KBM-7 (cell line): ENCODE measurements at regions not wholly inside any gene's neighbourhood (a gene's known extent, or its start where the extent isn't known, plus 50 kb on each side); places are given as distances from the start of the nearest gene placed in this dataset.

Source experiments
- DNase-seq: peaks from one replicate; pipeline ENCODE4 v3.0.0-alpha.2; 2015
- in situ Hi-C: fragments of 300-500 bp; cut with MboI; formaldehyde crosslinking; loops from 2 replicates; pipeline ENCODE4 v1.14.3; 2020; ENCODE audit warnings: low sequenced_read_pairs, low pct_unique_long_range_greater_than_20kb, mixed read lengths

DNA sequence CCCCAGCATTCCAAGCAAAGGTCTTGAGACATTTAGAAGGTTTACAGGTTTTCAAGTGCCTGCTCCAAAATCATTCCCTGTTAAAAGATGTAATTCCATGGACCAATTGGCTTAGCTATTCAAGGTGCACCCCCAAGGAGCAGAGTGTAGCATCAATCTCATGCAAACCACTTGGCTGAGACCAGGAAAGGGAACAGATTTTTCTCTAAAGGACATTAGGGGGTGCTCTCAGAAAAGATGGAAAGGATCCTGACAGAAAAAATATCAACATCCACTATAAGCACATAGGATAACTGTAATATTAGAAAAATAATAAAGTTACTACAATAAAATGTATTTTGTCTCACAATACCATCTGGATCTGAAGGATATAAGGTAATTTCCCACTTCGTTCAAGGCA, 328.0 kb upstream of the CDIN1 start:
- DNase-seq, result no peak
- in situ Hi-C loops, result no loop called here

- no peak for DNase-seq
- in situ Hi-C loops, result no loop called here
These were observed 327.2 kb upstream of the CDIN1 start for GRCh38 chr15:36252146-36252711.

DNA sequence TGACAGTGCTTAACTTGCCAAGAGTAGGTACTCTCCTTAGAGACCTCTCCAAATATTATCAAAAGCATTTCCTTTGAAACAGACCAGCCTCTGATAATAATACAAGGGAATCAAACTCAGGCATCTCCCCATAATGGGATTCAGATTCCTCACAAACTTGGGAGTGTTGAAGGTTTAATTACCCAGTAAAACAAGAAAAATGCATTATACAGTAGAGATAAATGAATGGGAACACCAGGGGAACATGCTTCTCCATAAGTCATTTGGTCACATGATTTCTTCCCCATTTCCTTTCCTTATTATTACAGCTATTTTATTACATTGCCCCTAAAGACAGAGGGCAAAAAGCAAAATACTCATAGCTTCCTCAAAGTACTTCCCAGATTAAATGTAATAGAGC, 325.0 kb upstream of the CDIN1 start:
- in situ Hi-C loops, result no loop called here
- no peak for DNase-seq

- in situ Hi-C loops, result no loop called here
- DNase-seq, result no peak
These were observed 323.0 kb upstream of the CDIN1 start for GRCh38 chr15:36256404-36256807.

DNA sequence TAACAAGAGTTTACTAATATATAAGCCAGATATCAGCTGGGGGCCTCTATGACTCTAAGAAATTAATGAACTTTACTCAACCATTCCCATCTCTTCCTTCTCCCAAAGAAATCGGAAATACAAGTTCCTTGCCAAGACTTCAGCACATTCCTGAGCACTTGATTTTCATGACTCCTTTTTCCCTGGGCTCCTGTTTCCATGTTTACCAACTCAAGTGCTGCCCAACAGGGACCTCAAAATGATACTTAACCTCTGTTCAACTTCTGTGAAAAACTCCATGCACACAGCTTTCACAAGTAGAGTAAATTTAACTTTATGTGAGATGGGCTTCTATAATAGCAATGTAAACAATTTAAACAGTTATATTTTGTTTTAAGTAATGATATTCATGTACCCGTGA, 315.8 kb upstream of the CDIN1 start:
- DNase-seq, result no peak
- in situ Hi-C loops, result no loop called here

GRCh38 chr15:36265422-36265821, 314.0 kb upstream of the CDIN1 start:
- DNase-seq, result no peak
- in situ Hi-C loops, result no loop called here

- no peak for DNase-seq
- in situ Hi-C loops, result no loop called here
These were observed 308.4 kb upstream of the CDIN1 start for GRCh38 chr15:36271048-36271447.

- in situ Hi-C loops, result no loop called here
- DNase-seq, result no peak
These were observed 303.8 kb upstream of the CDIN1 start for GRCh38 chr15:36275656-36276055.

- peak; percentile 3 for DNase-seq
- in situ Hi-C loops, result no loop called here
These were observed 301.2 kb upstream of the CDIN1 start for GRCh38 chr15:36278219-36278618.

DNA sequence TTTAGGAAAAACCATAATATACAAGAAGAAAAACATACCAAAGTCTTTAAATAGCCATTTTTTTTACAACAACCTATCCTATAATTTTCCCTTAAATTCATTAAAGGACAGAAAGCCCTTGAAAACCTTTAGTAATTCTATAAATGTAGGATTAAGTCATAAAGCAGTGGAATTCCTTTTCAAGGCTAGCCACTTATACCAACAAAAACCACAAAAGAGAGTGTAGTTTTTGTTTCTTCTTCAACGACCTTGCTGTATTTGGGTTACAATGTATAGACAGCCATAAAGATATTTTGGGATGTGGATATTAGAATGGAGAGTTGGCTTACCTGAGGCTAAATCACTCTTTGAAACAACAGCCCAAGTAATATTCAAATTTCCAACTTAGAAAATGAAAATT, 296.6 kb upstream of the CDIN1 start:
- in situ Hi-C loops, result no loop called here
- DNase-seq, result no peak

GRCh38 chr15:36284911-36285310, 294.5 kb upstream of the CDIN1 start:
- in situ Hi-C loops, result no loop called here
- DNase-seq, result no peak

GRCh38 chr15:36291501-36291900, 287.9 kb upstream of the CDIN1 start:
- in situ Hi-C loops, result no loop called here
- no peak for DNase-seq

DNA sequence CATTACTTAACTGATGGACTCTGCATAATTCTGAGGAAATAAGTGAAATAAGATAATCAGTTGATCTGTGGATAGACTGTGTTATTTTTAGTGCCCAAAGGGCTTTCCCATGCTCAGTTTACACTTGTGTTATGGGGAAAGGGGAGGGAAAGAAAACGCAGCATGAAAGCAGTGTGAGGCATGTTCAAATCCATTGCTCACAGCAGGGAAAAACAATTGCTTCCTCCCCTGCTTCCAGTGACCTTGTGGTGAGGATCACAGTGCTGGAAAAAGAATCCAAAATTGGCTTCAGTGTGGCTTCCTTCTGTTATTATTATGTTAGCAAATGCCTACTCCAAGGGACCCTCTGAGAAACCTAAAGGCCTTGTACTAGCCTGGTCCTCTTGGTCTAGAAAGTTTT, 285.1 kb upstream of the CDIN1 start:
- in situ Hi-C loops, result no loop called here
- DNase-seq, result no peak

DNA sequence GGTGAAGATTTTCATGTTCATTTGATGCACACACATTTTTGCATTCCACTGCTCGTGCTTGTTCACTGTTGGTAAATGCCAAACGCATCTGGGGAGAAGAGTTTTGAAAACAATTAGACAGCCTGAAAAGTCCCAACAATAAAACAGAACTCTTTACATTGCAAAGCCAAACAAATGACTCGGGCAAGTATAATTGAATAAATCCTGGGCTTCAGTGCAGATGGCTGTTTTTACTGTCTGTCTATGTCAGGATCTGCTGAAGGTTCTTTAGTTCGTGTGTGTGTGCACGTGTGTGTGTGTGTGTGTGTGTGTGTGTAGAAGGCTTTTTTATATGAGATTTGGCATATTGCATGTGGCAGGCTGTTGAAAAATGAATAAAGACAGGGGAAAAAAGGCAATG, 277.5 kb upstream of the CDIN1 start:
- in situ Hi-C loops, result no loop called here
- no peak for DNase-seq

DNA sequence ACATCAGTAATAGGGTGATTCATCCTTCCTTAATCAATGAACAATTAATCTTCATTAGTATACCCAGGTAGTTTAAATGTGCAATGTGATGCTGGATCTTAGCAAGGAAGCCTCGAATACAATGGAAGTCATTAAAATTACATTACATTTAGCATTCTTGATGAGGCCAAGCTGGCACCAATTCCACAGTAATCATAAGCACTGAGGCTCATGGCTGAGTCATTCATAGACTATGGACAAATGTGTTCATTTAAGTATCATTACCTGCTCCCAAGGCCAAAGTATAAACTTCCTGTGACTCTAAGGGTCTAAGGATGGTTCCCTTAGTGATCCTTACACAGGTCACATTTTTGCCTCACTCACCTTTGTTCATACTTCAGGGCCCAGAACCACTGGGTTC, 266.4 kb upstream of the CDIN1 start:
- in situ Hi-C loops, result no loop called here
- DNase-seq, result no peak

DNA sequence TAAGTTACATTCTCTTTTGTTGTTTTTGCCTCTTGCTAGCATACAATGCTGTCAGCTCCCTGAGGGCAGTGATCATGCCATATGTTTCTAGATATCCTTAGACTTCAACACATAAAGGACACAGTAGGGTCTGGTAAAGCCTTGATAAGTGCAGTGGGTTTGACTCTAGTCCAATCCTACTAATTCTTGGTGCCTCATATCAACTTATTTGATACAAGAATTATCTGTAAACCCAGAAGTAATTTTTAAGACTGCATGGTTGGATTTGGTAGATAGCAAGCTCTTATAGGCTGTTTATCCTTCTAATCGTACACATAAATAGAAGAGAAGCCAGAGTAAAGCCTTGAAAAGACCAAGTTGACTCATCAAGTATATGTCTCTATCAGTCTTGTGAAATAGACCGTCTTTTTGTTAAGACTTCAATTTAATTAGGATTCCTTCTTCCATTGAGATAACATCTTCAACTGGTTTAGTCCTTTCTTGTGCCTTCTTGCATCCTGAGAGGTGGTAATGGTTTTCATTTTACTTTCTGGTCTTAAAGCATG, 265.6 kb upstream of the CDIN1 start:
- no peak for DNase-seq
- in situ Hi-C loops, result no loop called here

GRCh38 chr15:36315649-36316048, 263.8 kb upstream of the CDIN1 start:
- in situ Hi-C loops, result no loop called here
- no peak for DNase-seq

GRCh38 chr15:36323615-36324014, 255.8 kb upstream of the CDIN1 start:
- no peak for DNase-seq
- in situ Hi-C loops, result no loop called here

DNA sequence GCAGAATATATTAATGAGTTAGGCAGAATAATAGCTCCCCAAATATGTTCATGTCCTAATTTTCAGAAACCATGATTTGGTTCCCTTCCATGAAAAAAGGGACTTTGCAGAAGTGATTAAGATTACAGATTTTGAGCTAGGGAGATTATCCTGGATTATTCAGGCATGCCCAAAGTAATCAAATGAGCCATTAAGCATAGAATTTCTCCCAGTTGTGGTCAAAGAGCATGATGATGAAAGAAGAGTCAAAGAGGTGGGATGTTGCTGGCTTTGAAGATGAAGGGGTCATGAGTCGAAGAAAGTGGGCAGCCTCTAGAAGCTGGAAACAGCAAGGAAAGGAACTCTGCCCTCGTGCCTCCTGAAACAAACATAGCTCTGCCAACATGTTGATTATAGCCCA, 254.2 kb upstream of the CDIN1 start:
- in situ Hi-C loops, result no loop called here
- DNase-seq, result no peak

DNA sequence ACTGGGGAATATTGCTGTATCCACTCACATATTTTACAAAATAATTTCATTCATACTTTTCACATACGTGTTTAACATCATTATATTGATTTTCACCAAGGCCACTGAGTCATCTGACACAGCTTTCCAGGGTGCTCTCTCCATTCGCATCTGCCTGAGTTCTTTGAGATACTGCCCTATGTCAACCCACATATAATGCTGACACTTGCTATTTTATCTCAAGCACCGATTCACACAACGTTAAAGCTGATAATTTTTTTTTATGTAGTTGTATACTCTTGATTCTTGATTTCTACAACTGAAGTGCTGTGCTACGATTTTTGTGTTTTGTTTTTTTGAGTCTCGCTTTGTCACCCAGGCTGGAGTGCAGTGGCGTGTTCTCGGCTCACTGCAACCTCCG, 249.8 kb upstream of the CDIN1 start:
- in situ Hi-C loops, result no loop called here
- no peak for DNase-seq

DNA sequence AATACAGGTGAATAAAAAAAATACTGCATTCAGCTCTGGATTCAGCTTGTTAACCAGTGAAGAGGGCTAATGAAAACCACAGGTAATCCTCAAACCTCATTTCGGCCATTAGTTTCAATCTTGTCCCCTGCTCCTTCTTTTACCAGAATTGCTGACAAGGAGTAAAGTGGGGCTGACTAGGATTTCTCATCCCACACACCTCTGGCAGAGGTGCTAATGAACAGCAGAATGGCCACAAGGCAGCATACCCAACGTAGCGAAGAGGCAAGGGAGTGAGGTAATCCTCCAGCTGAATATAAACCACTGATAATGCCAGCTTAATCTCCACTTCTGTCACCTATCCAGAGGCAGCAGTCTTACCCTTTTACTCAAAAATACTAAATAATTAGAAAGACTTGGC, 248.8 kb upstream of the CDIN1 start:
- in situ Hi-C loops, result no loop called here
- no peak for DNase-seq
